Globus pallidus (tissue), 1 donor: ENCODE measurements at regions not wholly inside any gene's neighbourhood (a gene's known extent, or its start where the extent isn't known, plus 50 kb on each side); places are given as distances from the start of the nearest gene placed in this dataset.
A peak's percentile ranks its signal among the peaks of the same experiment; 100 is the strongest.

ENCODE experiments used
- DNase-seq: peaks from one replicate; pipeline ENCODE4 v3.0.0-alpha.2; 2015; ENCODE audit warnings: low spot score

GRCh38 chr9:107874591-107875369, 385.2 kb upstream of the KLF4 start:
- peak; percentile 18 for DNase-seq

GRCh38 chr9:107874137-107874536, 384.6 kb upstream of the KLF4 start:
- no peak for DNase-seq

GRCh38 chr9:107872457-107873192, 383.1 kb upstream of the KLF4 start:
- DNase-seq: no peak

GRCh38 chr9:107870927-107871680, 381.5 kb upstream of the KLF4 start:
- no peak for DNase-seq

GRCh38 chr9:107870221-107870620, 380.7 kb upstream of the KLF4 start:
- DNase-seq: no peak

GRCh38 chr9:107869111-107869510, 379.5 kb upstream of the KLF4 start:
- DNase-seq: no peak

- no peak for DNase-seq
These were observed 378.6 kb upstream of the KLF4 start for GRCh38 chr9:107868186-107868585.

- DNase-seq: no peak
These were observed 378.2 kb upstream of the KLF4 start for GRCh38 chr9:107867738-107868137.

- DNase-seq: peak; percentile 17
These were observed 377.2 kb upstream of the KLF4 start for GRCh38 chr9:107866711-107867311.

- DNase-seq: no peak
These were observed 373.8 kb upstream of the KLF4 start for GRCh38 chr9:107863396-107863795.

- no peak for DNase-seq
These were observed 373.3 kb upstream of the KLF4 start for GRCh38 chr9:107862881-107863280.

GRCh38 chr9:107862323-107862722, 372.8 kb upstream of the KLF4 start:
- DNase-seq: no peak

GRCh38 chr9:107861075-107861474, 371.5 kb upstream of the KLF4 start:
- no peak for DNase-seq

- no peak for DNase-seq
These were observed 368.7 kb upstream of the KLF4 start for GRCh38 chr9:107858260-107858659.

- DNase-seq: no peak
These were observed 367.1 kb upstream of the KLF4 start for GRCh38 chr9:107856633-107857032.

GRCh38 chr9:107855164-107855563, 365.6 kb upstream of the KLF4 start:
- DNase-seq: no peak

- DNase-seq: no peak
These were observed 363.9 kb upstream of the KLF4 start for GRCh38 chr9:107853461-107853860.

- no peak for DNase-seq
These were observed 363.3 kb upstream of the KLF4 start for GRCh38 chr9:107852891-107853290.

GRCh38 chr9:107850653-107851052, 361.1 kb upstream of the KLF4 start:
- no peak for DNase-seq

GRCh38 chr9:107847978-107848964, 358.7 kb upstream of the KLF4 start:
- no peak for DNase-seq

GRCh38 chr9:107842530-107842929, 353.0 kb upstream of the KLF4 start:
- DNase-seq: no peak
